Stimulated activated naive CD4-positive, alpha-beta T cell (primary cell): ENCODE measurements at regions not wholly inside any gene's neighbourhood (a gene's known extent, or its start where the extent isn't known, plus 50 kb on each side); places are given as distances from the start of the nearest gene placed in this dataset.
"Not testable (repeated sequence)": the region's sequence is repeated elsewhere in the genome, so short reads cannot be mapped to it uniquely, and the experiment has no call there.

Experiments
- DNase-seq, 6 experiments: peaks; one replicate each; lab custom pipeline; 2025; lab: John Stamatoyannopoulos, UW

DNA sequence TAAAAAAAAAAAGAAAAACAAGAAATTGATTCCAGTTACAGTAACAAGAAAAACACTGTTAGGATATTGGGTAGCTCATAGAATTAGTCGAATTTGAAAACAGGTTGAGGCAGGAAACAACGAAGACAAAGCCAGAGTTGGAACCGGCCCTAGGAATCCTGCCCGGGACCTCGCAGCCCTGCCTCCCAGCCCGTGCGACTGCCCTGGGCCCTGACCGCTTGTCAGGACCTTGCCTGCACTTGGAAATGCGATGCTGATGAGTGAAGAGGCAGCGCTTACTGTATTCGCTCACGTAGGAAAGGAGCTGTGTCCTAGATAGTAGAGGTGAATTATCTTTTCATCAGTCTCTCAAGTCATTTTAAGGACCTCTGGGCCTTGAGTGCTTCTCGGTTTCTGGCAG lies 611.7 kb upstream of the FAT1 start:
- DNase-seq = no peak

GRCh38 chr4:187354740-187355139 lies 631.1 kb upstream of the FAT1 start:
- no peak for DNase-seq

DNA sequence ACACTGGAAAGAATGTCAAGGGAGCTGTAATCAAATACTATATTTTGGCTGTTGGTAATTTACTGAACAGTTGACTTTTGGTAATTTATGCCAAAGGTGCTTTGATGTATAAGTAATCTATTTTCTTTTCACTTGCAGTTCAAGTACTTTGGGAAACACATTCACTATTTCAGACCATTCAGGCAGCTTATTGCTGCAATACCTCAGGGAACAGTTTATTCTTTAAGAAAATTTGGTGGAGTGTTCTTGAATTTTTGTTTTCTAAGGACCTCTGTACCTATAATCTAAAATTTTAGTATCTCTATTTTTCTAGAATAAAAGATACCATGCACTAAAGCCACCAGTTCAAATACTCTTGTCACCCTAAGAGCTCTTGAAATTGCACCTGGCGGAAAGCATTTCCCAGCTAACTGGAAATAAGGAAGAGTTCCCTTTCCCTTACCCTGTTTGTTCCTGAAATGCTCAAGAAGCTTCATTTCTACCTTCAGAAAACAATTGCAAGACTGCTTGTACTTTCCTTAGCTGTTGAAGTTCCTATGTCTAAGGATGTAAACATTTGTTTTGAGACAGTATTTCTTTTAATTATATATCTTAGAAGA lies 633.5 kb upstream of the FAT1 start:
- no peak for DNase-seq

GRCh38 chr4:187357821-187358220 lies 634.2 kb upstream of the FAT1 start:
- no peak for DNase-seq

DNA sequence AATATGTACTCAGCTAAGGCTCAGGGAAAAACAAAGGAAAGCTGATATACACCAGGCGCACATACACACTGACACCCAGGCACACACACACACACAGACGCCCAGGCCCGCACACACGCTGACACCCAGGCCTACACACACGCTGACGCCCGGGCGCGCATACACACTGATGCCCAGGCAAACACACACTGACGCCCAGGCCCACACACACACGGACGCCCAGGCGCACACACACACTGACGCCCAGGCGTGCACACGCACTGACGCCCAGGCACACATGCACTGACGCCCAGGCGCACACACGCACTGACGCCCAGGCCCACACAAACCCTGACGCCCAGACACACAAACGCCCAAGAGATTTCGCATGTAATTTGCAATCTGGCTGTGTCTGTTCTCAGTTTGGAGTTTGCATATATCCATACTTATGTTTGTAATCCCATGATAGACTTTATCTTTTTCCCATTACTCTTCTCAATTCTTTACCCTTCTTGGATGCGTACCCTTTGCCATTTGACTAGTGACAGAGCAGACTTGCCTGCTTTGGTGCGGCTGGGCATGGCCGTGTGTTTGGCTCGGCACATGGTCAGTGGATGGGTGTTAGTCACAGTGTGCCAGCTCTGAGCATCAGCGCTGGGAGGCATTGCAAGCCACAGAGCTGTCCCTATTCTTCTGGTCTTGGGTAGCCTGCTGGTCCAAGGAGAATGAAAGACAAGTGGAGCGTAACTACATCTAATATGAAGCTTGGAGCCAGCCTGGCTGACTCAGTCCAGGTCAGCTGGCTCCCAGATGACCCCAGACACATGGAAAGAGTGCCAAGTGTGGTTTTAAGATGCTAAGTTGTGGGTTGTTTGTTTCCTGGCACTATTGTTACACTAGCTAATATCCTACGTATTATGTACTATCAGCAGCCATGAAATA lies 632.4 kb upstream of the ZFP42 start:
- DNase-seq = no peak

- no peak for DNase-seq
Observed at GRCh38 chr4:187364401-187364800, 631.2 kb upstream of the ZFP42 start.

- no peak for DNase-seq
Observed at GRCh38 chr4:187364851-187365250, 630.7 kb upstream of the ZFP42 start.

- DNase-seq = no peak
Observed at GRCh38 chr4:187366530-187366929, 629.0 kb upstream of the ZFP42 start.

DNA sequence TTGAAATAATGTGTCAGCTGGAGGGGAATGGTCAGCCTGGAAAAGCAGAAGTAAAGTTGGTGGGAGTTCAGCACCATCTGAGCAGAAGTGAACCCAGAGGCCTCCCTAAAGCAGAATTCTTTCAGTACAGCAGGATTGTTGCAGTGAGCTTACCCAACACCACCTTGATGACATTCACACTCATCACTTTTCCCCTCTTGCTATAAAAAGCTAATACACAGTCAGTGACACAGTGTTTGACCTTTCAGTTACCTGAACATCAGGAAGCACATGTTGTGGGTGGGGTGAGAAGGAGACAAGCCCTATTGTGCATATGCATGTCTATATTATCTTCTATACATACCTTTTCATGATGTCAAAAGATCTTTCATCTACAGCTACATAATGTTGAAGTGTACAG lies 624.7 kb upstream of the ZFP42 start:
- no peak for DNase-seq

DNA sequence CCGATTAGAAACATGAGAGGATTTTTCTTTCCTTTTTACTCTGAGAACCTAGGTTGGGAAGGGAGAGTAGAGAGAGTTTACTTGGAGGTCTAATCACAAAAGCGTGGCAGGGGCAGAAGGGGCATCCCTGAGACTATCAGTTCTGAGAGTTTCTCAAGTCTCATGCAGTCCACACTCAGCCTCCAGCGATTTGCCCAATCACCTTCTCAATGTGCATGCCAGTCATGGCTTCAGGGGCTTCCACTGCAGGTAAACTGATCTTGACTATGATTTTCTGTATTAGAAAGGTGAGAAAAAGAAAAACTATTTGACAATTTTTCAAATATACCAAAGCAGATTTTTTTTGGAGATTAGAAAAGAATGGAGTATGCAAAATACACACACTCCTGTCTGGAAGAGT lies 617.1 kb upstream of the ZFP42 start:
- DNase-seq = no peak

- no peak for DNase-seq
Observed at GRCh38 chr4:187380181-187380581, 615.4 kb upstream of the ZFP42 start.

DNA sequence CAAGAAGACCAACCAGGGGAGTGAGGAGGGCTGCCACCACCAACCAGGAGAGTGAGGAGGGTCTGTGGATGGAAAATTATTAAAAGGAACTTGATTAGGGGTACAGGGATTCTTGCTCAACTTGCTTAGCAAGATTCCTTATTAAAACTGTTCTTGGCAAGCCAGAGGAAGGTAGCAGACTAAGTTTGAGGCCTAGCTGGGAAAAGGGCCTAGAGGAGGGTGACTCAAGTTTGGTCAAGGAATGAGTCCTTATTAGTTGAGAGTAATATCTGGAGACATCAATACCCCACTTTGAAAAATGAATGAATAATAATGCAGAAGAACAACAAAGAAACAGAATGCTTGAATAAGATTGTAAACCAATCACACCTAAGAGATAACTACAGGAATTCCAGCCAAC lies 612.4 kb upstream of the ZFP42 start:
- no peak for DNase-seq

DNA sequence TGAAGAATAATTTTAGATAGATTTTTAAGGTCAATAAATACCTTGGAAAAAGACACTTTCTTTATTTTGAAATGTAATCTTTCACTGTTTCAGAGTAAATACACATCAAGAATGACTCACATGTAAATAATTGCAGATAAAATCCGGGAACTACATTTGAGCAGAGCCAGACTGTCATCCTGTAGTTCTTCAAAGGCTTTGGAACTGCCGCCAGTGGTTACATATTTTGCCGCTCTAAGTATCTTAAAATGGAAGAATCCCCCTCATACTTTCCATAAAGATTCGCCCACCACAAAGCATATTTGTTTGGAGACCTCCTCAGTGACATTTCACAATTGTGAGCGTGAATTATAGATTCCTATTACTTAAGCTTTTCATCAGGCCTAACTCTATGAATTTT lies 607.8 kb upstream of the ZFP42 start:
- DNase-seq = no peak

DNA sequence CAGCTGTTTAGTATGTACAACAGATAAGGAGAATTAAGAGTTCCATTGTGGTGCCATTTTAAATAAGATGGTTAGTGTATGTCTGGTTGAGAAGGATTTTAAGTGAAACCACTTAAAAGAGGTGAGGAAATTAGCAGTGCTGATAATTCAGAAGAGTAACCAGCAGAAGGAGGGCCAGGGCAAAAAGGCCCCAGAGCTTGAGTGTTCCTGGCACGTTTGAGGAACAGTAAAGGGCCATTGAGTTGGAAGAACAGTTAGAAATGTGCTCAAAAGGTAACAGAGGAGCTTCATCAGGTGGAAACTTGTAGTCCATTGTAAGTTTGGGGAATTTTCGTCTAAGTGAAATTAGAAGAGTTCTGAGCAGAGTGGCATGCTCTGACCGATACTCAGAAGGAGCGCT lies 606.2 kb upstream of the ZFP42 start:
- no peak for DNase-seq

- no peak for DNase-seq
Observed at GRCh38 chr4:187390646-187391045, 604.9 kb upstream of the ZFP42 start.

DNA sequence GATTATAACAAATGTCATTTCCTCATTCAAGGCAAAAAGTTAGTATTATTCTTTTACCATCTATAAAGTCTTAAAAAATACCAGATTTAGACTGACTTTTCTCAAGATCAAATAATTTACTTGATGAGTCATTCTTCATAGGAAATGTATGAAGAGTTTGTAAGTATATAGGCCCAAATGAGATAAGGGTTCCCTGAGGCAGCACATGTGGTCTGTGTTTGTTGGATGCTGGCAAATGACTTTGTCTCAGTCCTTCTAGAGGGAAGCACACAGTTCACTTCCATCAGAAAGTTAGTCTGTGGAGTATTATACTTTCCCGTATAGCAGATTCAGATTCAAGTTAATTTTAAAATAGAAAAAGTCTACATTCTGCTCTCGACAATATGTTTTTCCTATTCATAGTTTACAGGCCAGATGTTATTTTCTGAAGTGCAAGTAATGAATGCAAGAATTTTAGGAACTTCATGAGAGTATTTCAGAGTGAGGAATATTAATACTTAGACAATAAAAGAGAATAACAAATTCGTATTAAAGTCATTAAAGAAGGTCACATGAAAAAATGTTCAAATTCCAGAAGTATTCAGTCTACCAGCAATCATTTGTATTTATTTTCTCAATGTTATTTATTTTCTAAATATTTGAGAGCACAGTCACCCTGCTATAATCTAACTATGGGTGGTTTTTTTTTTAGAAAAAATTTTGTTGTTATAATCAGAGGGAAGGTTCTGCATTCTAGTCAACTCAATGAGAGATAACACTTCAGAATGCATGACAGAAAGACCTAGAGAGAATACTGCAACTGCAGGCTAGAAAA lies 601.8 kb upstream of the ZFP42 start:
- DNase-seq = no peak

- no peak for DNase-seq
Observed at GRCh38 chr4:187396106-187396505, 599.5 kb upstream of the ZFP42 start.

DNA sequence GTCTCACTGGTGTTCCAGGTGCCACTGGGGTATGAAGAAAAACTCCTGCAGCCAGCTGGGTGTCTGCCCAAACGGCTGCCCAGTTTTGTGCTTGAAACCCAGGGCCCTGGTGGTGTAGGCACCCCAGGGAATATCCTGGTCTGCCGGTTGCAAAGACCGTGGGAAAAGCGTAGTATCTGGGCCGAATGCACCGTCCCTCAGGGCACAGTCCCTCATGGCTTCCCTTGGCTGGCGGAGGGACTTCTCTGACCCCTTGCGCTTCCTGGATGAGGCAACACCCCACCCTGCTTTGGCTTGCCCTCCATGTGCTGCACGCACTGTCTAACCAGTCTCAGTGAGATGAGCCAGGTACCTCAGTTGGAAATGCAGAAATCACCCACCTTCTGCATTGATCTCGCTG lies 587.1 kb upstream of the ZFP42 start:
- DNase-seq = not testable (repeated sequence)

DNA sequence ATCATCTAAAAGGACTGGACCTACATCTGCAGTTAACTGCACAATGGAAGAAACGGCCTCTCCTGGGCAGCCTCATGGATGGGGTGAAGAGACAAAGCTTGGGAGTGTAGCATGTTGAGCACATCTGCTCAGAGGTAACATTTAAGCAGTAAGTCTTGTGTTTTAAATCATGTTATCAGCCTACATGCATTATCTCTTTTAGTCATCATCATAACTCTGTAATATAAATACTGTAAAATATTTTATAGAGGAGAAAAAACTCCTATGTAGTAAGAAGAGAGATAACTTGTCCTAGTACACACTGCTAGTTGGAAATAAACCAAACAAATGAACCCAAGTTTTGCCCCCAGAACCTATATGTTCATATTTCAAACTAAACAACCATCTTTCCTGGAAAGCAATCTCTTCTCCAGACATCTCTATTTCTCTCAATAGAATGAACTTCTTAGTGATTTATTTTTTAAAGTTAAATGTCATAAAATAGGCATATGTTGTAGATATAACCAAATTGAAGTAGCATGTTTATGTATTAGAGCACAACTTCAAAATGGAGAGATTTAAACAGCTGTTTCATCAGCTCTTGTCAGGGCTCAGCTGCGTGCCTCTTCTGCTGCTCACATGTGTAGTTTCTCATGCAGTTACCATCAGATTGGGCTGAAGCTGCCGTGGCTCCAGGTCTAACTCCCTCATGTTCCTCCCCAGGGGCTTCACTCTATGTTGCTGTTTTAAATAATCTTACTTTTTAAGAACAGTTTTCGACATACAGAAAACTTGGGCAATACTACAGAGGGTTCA lies 581.8 kb upstream of the ZFP42 start:
- DNase-seq = no peak

GRCh38 chr4:187414716-187415115 lies 580.9 kb upstream of the ZFP42 start:
- DNase-seq = no peak

DNA sequence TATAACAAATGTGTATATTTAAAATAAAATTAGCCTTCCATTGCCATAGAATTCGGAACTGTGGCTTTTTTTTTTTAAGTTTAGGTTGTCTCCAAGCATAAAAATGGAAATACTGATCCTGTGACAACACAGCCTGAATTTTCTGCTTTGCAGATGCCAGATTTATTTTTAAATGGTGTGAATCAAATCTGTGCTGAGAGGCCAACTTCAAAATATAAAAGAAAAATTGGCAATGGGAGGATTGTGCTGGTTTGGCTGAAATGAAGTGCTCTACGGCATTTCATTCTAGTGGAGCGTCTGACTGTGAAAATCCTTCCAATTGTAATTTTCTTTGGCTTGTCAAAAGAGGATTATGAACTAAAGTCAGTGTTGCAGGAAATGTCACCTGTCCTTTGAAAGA lies 580.3 kb upstream of the ZFP42 start:
- no peak for DNase-seq

DNA sequence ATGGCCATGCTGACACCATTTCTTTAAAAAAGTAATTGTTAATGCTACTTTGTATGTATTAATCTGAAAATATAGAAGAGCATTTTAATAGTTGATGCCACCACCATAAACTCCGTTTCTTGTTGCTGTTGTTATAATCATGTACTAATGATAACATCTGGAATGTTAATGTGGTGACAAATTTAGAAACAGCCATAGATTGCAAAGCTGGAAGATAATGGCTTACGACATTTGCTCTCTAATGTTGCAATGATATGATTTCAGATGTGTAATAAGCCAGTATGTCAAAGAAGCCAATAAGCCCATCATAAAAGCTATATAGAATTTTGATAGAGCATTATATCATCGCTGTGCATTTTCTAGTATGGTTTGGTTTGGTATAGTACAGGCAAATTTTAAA lies 579.4 kb upstream of the ZFP42 start:
- no peak for DNase-seq
